ENCODE measurements at regions not wholly inside any gene's neighbourhood (a gene's known extent, or its start where the extent isn't known, plus 50 kb on each side); places are given as distances from the start of the nearest gene placed in this dataset.

DNA sequence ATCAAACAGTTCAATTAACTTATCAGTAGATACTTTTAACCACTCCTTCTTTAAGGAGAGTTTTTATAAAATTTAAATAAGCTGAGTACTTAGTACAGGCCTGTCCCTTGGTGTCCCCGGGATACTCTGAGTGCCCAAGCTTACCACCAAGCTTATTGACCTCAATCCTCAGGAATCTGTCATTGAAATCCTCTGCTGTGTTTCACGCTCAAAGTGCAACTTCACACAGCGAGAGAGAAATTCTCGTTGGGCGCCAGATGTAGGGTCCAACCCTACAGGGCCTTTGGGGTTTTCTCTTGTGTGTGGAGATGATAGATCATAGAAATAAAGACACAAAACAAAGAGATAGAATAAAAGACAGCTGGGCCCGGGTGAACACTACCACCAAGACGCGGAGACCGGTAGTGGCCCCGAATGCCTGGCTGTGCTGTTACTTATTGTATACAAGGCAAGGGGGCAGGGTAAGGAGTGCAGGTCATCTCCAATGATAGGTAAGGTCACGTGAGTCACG, 65.3 kb upstream of the ARL4D start:
- TF ChIP-seq, protein P1, sequence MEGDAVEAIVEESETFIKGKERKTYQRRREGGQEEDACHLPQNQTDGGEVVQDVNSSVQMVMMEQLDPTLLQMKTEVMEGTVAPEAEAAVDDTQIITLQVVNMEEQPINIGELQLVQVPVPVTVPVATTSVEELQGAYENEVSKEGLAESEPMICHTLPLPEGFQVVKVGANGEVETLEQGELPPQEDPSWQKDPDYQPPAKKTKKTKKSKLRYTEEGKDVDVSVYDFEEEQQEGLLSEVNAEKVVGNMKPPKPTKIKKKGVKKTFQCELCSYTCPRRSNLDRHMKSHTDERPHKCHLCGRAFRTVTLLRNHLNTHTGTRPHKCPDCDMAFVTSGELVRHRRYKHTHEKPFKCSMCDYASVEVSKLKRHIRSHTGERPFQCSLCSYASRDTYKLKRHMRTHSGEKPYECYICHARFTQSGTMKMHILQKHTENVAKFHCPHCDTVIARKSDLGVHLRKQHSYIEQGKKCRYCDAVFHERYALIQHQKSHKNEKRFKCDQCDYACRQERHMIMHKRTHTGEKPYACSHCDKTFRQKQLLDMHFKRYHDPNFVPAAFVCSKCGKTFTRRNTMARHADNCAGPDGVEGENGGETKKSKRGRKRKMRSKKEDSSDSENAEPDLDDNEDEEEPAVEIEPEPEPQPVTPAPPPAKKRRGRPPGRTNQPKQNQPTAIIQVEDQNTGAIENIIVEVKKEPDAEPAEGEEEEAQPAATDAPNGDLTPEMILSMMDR (IDR thresholded peaks at IDR 0.05; ENCODE audit: insufficient read depth, low read length): no peak
- no peak for TF ChIP-seq POLR2AphosphoS5 (IDR thresholded peaks at IDR 0.05; ENCODE audit: low read depth)
- TF ChIP-seq, protein P2, sequence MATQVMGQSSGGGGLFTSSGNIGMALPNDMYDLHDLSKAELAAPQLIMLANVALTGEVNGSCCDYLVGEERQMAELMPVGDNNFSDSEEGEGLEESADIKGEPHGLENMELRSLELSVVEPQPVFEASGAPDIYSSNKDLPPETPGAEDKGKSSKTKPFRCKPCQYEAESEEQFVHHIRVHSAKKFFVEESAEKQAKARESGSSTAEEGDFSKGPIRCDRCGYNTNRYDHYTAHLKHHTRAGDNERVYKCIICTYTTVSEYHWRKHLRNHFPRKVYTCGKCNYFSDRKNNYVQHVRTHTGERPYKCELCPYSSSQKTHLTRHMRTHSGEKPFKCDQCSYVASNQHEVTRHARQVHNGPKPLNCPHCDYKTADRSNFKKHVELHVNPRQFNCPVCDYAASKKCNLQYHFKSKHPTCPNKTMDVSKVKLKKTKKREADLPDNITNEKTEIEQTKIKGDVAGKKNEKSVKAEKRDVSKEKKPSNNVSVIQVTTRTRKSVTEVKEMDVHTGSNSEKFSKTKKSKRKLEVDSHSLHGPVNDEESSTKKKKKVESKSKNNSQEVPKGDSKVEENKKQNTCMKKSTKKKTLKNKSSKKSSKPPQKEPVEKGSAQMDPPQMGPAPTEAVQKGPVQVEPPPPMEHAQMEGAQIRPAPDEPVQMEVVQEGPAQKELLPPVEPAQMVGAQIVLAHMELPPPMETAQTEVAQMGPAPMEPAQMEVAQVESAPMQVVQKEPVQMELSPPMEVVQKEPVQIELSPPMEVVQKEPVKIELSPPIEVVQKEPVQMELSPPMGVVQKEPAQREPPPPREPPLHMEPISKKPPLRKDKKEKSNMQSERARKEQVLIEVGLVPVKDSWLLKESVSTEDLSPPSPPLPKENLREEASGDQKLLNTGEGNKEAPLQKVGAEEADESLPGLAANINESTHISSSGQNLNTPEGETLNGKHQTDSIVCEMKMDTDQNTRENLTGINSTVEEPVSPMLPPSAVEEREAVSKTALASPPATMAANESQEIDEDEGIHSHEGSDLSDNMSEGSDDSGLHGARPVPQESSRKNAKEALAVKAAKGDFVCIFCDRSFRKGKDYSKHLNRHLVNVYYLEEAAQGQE (IDR thresholded peaks at IDR 0.05; ENCODE audit: insufficient replicate concordance, low read depth): no peak

Measured in HL-60 (cell line).